Activated T-helper 1 cell treated with anti-CD3 and anti-CD28 coated beads, Interleukin-12 subunit alpha, Interleukin-12 subunit beta, Interleukin-2, Interleukin-4 antibody, amounts not matched to agents 30 ng/mL and 10 ng/mL and 1 ng/mL, durations not matched to agents 14 hours and 24 hours and 36 hours (primary cell): ENCODE measurements at regions not wholly inside any gene's neighbourhood (a gene's known extent, or its start where the extent isn't known, plus 50 kb on each side); places are given as distances from the start of the nearest gene placed in this dataset.
"Not testable (repeated sequence)": the region's sequence is repeated elsewhere in the genome, so short reads cannot be mapped to it uniquely, and the experiment has no call there.

ENCODE experiments used
- DNase-seq: peaks from one replicate; pipeline ENCODE4 v3.0.0; 2021; ENCODE audit warnings: low spot score
- H3K27ac Mint-ChIP-seq: one replicate; pipeline ENCODE4 v1.8.0; 2021; ENCODE audit warnings: mild to moderate bottlenecking, mixed read lengths
- H3K27me3 Mint-ChIP-seq: one replicate; pipeline ENCODE4 v1.8.0; 2022; ENCODE audit warnings: mild to moderate bottlenecking, moderate library complexity, mixed read lengths; ENCODE audit not compliant: insufficient read depth
- H3K36me3 Mint-ChIP-seq: one replicate; pipeline ENCODE4 v1.8.0; 2021; ENCODE audit warnings: low read depth, mixed read lengths
- H3K4me1 Mint-ChIP-seq: one replicate; pipeline ENCODE4 v1.8.0; 2021; ENCODE audit warnings: low read depth, mixed read lengths
- H3K4me3 Mint-ChIP-seq: one replicate; pipeline ENCODE4 v1.8.0; 2021; ENCODE audit warnings: mild to moderate bottlenecking, moderate library complexity, mixed read lengths
- H3K9me3 Mint-ChIP-seq: one replicate; pipeline ENCODE4 v1.8.0; 2021; ENCODE audit warnings: mixed read lengths
- intact Hi-C: fragments of 100-400 bp; cut with micrococcal nuclease; formaldehyde crosslinking; loops from one replicate; pipeline ENCODE4 v1.15.1; 2024

- Mint-ChIP-seq H3K27me3 (no peaks in the 10 kb centered on the region), H3K4me3 (peak overlapping the region; percentile 76), H3K36me3 (peaks cover 2% of the 10 kb centered on the region), H3K9me3 (no peaks in the 10 kb centered on the region), H3K4me1 (peaks cover 17% of the 10 kb centered on the region), H3K27ac (peak overlapping the region; percentile 92)
- intact Hi-C loops: loop anchor here (1.0 to 5.0 kb wide), 6 partner anchors 51 to 246 kb away; partner anchors contain the start of gene NXT2
- no peak for DNase-seq
Measured at GRCh38 chrX:109782994-109783700, 50.1 kb upstream of the ACSL4 start.

DNA sequence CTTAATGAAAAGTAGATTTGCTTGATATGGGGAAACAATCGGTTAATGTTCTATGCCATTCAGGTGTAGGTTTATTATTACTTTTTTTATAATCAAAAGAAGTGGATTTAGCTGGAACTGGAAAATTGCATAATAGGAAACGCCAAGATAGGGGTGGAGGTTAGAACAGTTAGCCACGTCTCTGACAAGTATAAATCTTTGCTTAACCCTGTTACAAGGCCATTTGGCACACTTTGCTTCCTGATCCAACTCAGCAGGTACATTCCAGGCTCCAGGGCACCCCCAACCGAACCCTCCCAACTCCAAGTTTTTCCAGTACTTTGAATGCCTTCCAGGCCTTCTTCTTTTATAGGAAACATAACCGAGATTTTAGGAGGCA lies 50.6 kb upstream of the ACSL4 start:
- H3K27me3 Mint-ChIP-seq: no peaks in the 10 kb centered on the region
- peak overlapping the region; percentile 76 for H3K4me3 Mint-ChIP-seq
- peaks cover 17% of the 10 kb centered on the region for H3K4me1 Mint-ChIP-seq
- peak overlapping the region; percentile 92 for H3K27ac Mint-ChIP-seq
- peaks cover 2% of the 10 kb centered on the region for H3K36me3 Mint-ChIP-seq
- no peak for DNase-seq
- no peaks in the 10 kb centered on the region for H3K9me3 Mint-ChIP-seq
- intact Hi-C loops: loop anchor here (1.0 to 5.0 kb wide), 6 partner anchors 51 to 247 kb away; partner anchors contain the start of gene NXT2

- Mint-ChIP-seq H3K4me3 (no peak overlapping the region), H3K27me3 (peaks cover 1% of the 10 kb centered on the region), H3K27ac (no peak overlapping the region), H3K36me3 (peaks cover 2% of the 10 kb centered on the region), H3K4me1 (peaks cover 17% of the 10 kb centered on the region), H3K9me3 (no peaks in the 10 kb centered on the region)
- intact Hi-C loops: no loop called here
- no peak for DNase-seq
Measured at GRCh38 chrX:109785053-109785452, 52.0 kb upstream of the ACSL4 start.

DNA sequence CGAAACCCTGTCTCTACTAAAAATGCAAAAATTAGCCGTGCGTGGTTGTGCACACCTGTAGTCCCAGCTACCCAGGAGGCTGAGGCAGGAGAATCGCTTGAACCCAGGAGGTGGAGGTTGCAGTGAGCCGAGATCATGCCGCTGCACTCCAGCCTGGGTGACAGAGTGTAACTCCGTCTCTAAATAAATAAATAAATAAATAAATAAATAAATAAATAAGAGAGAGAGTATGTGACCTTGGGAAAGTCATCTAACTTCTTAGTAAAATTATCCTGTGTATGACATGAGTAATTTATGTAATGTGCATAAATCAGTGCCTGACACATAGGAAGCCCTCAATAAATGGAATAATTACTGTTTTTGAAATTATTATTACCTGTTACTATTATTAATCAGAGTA lies 57.5 kb upstream of the ACSL4 start:
- H3K4me3 Mint-ChIP-seq, H3K4me1 Mint-ChIP-seq, intact Hi-C loops, H3K27ac Mint-ChIP-seq, DNase-seq, H3K27me3 Mint-ChIP-seq, H3K36me3 Mint-ChIP-seq, H3K9me3 Mint-ChIP-seq: not testable (repeated sequence)

GRCh38 chrX:109793191-109793590 lies 60.1 kb upstream of the ACSL4 start:
- Mint-ChIP-seq H3K4me1 (no peaks in the 10 kb centered on the region), H3K36me3 (no peaks in the 10 kb centered on the region), H3K4me3 (no peak overlapping the region), H3K27me3 (peaks cover 2% of the 10 kb centered on the region), H3K9me3 (no peaks in the 10 kb centered on the region), H3K27ac (no peak overlapping the region)
- intact Hi-C loops: no loop called here
- DNase-seq: no peak

GRCh38 chrX:109795682-109796081 lies 62.6 kb upstream of the ACSL4 start:
- no peaks in the 10 kb centered on the region for H3K4me1 Mint-ChIP-seq
- no peak for DNase-seq
- no peak overlapping the region for H3K27ac Mint-ChIP-seq
- intact Hi-C loops: no loop called here
- no peaks in the 10 kb centered on the region for H3K36me3 Mint-ChIP-seq
- no peaks in the 10 kb centered on the region for H3K27me3 Mint-ChIP-seq
- no peaks in the 10 kb centered on the region for H3K9me3 Mint-ChIP-seq
- H3K4me3 Mint-ChIP-seq: no peak overlapping the region

DNA sequence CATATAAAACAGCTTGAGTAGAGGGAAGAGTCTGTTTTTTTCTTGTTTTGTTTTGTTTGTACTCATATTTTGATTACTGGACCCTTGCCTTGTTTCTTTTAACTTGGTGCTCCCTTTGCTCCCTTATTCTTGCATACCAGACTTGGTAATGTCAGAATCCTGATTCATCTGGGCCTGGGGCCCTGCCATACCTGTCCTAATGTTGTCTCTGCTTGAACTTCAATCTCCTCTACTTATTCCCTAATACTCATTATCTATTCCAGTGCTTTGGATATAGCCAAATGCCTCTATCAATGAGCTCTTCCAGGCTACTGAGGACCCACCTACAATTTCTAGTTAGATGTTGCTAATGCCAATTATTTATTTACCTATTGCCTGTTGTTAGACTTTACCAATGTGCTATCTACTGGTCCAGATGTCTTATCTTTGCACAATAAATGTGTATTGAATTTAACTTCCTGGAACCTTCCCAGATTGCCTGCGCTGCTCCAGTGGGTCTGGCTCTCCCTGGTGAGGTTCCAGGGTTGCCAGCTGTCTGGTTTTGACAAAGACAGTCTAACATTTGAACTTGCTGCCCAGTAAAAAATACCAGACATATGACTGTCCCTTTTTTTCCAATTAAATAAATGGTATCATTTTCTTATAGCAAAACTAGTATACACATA lies 64.4 kb upstream of the ACSL4 start:
- no peak for DNase-seq
- Mint-ChIP-seq H3K4me3 (no peak overlapping the region), H3K9me3 (no peaks in the 10 kb centered on the region), H3K36me3 (no peaks in the 10 kb centered on the region), H3K27me3 (no peaks in the 10 kb centered on the region), H3K4me1 (no peaks in the 10 kb centered on the region), H3K27ac (no peak overlapping the region)
- intact Hi-C loops: no loop called here

- H3K27ac Mint-ChIP-seq: no peak overlapping the region
- DNase-seq: no peak
Measured at GRCh38 chrX:109812236-109812635, 79.2 kb upstream of the ACSL4 start.

GRCh38 chrX:109813236-109813635 lies 80.2 kb upstream of the ACSL4 start:
- Mint-ChIP-seq H3K36me3 (no peaks in the 10 kb centered on the region), H3K9me3 (no peaks in the 10 kb centered on the region), H3K4me3 (no peak overlapping the region), H3K4me1 (no peaks in the 10 kb centered on the region), H3K27ac (no peak overlapping the region), H3K27me3 (peaks cover 5% of the 10 kb centered on the region)
- DNase-seq: no peak
- intact Hi-C loops: no loop called here

More at GRCh38 chrX:109812236-109812635, 79.2 kb upstream of the ACSL4 start:
- Mint-ChIP-seq H3K9me3 (no peaks in the 10 kb centered on the region), H3K36me3 (no peaks in the 10 kb centered on the region), H3K4me3 (no peak overlapping the region), H3K27me3 (peaks cover 5% of the 10 kb centered on the region), H3K4me1 (no peaks in the 10 kb centered on the region)
- intact Hi-C loops: no loop called here

DNA sequence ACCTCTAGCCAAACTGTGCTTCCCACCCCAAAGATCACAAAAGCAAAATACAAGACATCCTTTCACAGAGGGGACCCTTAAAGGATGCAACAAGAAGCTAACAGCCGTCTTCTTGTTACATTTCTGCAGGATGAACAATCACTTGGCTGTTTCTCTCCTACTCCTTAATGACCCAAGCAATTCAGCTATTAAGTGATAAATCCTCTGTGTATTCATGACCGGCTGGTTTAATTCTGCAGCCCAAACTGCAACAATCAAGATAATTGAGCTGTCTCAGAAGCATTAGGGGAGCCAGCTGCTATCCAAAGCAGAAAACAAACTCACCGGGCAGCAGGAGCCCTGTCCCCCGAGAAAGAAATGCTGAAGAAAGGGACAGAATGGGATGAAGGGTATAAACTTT lies 85.9 kb upstream of the ACSL4 start:
- Mint-ChIP-seq H3K4me3 (no peak overlapping the region), H3K9me3 (no peaks in the 10 kb centered on the region), H3K4me1 (no peaks in the 10 kb centered on the region), H3K27me3 (peaks cover 5% of the 10 kb centered on the region), H3K36me3 (no peaks in the 10 kb centered on the region), H3K27ac (no peak overlapping the region)
- intact Hi-C loops: no loop called here
- no peak for DNase-seq

DNA sequence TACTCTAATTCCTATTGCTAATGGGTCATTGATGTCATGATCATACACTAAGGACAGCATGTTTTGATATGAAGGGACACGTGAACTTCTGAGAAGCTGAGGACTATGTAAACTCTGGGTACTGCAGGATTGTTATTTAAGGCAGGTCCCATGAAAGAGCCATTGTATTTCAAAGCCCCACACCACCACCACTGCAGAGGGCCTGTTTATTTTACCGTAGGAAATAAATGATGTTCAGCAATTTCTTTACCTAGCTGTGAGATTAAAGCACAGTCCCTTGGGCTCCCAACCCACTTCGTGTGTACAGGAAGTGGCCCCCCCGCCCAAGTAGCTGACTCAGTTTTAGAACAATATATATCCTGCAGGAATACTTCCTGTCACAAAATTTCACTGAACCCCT lies 89.8 kb upstream of the ACSL4 start:
- Mint-ChIP-seq H3K27ac (no peak overlapping the region), H3K4me3 (no peak overlapping the region), H3K4me1 (no peaks in the 10 kb centered on the region)

DNA sequence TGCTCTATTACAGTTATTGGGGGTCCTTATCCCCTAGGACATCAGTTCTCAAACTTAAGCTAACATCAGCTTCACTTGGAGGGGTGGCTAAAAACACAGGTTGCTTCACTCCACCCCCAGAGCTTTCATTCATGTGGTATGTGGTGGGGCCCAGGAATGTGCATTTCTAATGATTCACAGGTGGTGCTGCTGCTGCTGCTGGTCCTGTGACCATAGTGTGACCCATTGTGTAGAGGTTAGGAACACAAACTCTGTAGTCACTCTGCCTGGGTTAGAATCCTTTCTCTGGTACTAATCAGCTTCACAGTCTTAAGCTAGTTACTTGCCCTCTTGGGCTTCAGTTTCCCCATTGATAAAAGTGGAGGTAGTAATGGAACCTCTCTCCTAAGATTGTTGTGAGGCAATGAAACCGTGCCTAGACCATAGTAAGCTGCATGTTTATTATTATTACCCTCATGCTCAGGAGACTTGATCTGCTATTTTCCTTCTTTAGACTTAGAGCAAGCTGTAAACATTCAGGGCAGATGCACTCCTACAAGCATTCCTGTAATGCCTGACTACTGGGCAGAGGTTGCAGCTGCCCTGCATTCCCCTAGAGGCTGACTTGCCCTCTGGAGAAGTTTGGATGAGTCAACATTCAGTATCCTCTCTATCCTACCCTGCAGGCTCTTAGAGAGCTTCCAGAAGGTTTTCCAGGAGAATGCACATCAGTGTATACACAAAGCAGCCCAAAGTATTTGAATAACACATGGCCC lies 94.1 kb upstream of the ACSL4 start:
- DNase-seq: no peak
- H3K27ac Mint-ChIP-seq: no peak overlapping the region
- peaks cover 3% of the 10 kb centered on the region for H3K27me3 Mint-ChIP-seq
- H3K4me3 Mint-ChIP-seq: no peak overlapping the region
- H3K4me1 Mint-ChIP-seq: peaks cover 6% of the 10 kb centered on the region
- no peaks in the 10 kb centered on the region for H3K9me3 Mint-ChIP-seq
- intact Hi-C loops: no loop called here
- H3K36me3 Mint-ChIP-seq: no peaks in the 10 kb centered on the region

More for the DNA sequence above, 89.8 kb upstream of the ACSL4 start:
- no peaks in the 10 kb centered on the region for H3K36me3 Mint-ChIP-seq
- no peak for DNase-seq
- intact Hi-C loops: no loop called here
- peaks cover 5% of the 10 kb centered on the region for H3K27me3 Mint-ChIP-seq
- H3K9me3 Mint-ChIP-seq: no peaks in the 10 kb centered on the region

- Mint-ChIP-seq H3K4me1 (peaks cover 6% of the 10 kb centered on the region), H3K9me3 (no peaks in the 10 kb centered on the region), H3K27me3 (peaks cover 3% of the 10 kb centered on the region), H3K36me3 (no peaks in the 10 kb centered on the region), H3K27ac (no peak overlapping the region), H3K4me3 (no peak overlapping the region)
- intact Hi-C loops: no loop called here
- no peak for DNase-seq
Measured at GRCh38 chrX:109827772-109828171, 94.7 kb upstream of the ACSL4 start.
